GM21737 (cell line): ENCODE measurements at regions not wholly inside any gene's neighbourhood (a gene's known extent, or its start where the extent isn't known, plus 50 kb on each side); places are given as distances from the start of the nearest gene placed in this dataset.
"Not testable (repeated sequence)": the region's sequence is repeated elsewhere in the genome, so short reads cannot be mapped to it uniquely, and the experiment has no call there.

Source experiments
- ATAC-seq: cut with Tn5 transposase; IDR thresholded peaks from one replicate; pipeline ENCODE4 v1.9.1; 2021; ENCODE audit warnings: mild to moderate bottlenecking, moderate library complexity; ENCODE audit not compliant: unreplicated experiment

- no peak for ATAC-seq
Observed at GRCh38 chr13:99743094-99743493, 228.5 kb downstream of the ZIC5 start.

GRCh38 chr13:99741960-99742359, 229.6 kb downstream of the ZIC5 start:
- ATAC-seq, result no peak

- no peak for ATAC-seq
Observed at GRCh38 chr13:99740251-99740979, 231.2 kb downstream of the ZIC5 start.

DNA sequence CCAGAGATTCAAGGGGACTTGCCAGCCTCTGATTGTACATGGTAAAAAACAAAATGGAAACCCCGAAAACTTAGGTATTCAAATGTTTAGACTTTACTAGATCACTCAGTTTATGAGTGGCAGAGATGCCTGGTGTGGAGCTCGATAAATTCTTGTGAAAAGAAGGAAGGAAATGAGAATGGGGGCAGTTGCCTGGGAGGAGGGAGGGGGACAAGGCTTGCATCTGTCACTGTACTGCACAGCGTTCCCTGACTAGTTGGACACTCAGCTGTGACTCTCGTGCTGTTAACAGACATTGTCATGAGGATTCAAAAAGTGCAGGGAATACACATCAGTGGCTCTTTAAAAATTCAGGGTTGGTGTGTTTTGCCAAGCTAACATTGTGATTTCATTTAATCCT, 232.9 kb downstream of the ZIC5 start:
- no peak for ATAC-seq

- ATAC-seq, result no peak
Observed at GRCh38 chr13:99737481-99738245, 233.9 kb downstream of the ZIC5 start.

DNA sequence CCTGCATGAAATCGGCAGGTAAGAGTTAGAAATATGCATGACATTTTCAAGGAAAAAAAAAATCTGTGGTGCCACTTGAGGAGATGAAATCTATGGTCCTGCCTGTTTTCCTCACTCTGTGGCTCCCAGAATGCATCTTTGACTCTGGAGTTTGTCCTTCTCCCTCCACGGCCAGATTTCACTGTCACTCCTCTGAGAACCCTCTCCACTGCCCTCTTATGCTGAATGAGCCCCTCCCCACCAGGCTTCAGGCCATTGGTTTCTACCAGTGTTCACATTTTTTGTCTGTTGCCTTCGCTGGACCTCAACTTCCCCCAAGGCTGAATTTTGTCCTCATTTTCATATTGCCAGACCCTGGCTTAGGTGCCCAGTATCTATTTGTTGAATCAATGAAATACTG, 235.0 kb downstream of the ZIC5 start:
- ATAC-seq, result no peak

GRCh38 chr13:99734013-99734693, 232.9 kb downstream of the TM9SF2 start:
- no peak for ATAC-seq

DNA sequence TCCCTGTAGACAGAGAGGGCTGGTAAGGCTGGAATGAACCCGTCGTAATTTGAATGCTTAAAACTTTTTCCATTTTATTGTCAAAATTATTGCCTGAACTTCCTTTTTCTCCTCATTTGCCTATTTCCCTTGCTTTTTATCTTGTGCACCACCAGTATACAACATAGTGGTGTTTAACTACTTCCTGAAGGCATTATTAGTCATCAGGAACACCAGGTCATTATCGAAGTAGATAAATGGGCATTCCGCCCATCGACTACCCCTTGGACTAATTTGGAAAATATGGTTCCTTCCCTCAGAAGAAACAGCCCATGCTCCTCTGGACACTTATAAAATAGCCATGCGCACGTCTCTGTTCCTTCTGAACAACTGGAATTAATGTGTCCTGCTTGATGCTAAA, 232.1 kb downstream of the TM9SF2 start:
- ATAC-seq, result no peak

GRCh38 chr13:99731747-99732146, 230.5 kb downstream of the TM9SF2 start:
- no peak for ATAC-seq

- no peak for ATAC-seq
Observed at GRCh38 chr13:99730403-99730802, 229.1 kb downstream of the TM9SF2 start.

DNA sequence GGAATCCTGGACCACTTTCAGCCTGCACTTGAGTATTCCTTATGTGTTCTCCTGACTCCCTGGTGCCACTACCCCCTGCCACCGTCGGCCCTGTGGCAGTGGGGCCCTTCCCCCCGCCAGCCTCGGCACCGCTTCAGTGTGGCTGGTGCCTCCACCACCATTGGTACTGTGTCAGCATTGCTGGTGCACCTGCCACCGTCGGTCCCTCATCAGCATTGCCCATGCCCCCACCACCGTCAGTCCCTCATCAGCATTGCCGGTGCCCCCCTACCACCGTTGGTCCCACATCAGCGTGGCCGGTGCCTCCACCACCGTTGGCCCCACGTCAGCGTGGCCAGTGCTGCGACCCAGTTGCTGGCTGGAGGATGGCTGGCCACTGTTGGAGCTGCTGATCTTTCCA, 228.5 kb downstream of the TM9SF2 start:
- no peak for ATAC-seq

- ATAC-seq, result not testable (repeated sequence)
Observed at GRCh38 chr13:99727651-99728050, 226.4 kb downstream of the TM9SF2 start.

GRCh38 chr13:99726282-99726894, 225.1 kb downstream of the TM9SF2 start:
- ATAC-seq, result no peak

DNA sequence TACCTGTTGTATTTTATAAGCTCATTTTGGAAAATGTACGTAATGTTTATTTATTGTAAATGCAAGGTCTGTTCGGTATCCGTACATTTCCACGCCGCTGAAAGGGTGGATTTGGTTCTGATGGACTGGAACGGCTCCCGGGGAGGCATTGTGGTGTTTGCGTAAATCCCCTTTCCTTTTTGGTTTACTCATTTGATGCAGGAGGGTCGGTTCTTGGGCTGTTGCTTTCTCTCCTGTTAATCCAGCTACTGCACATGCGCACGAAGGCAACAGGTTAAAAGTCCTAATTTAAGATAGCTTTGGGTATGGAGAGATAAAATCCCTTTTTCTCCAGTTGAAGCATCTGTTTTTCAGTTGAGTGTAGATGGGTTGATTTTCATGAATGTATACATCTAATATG, 224.4 kb downstream of the TM9SF2 start:
- ATAC-seq, result no peak

DNA sequence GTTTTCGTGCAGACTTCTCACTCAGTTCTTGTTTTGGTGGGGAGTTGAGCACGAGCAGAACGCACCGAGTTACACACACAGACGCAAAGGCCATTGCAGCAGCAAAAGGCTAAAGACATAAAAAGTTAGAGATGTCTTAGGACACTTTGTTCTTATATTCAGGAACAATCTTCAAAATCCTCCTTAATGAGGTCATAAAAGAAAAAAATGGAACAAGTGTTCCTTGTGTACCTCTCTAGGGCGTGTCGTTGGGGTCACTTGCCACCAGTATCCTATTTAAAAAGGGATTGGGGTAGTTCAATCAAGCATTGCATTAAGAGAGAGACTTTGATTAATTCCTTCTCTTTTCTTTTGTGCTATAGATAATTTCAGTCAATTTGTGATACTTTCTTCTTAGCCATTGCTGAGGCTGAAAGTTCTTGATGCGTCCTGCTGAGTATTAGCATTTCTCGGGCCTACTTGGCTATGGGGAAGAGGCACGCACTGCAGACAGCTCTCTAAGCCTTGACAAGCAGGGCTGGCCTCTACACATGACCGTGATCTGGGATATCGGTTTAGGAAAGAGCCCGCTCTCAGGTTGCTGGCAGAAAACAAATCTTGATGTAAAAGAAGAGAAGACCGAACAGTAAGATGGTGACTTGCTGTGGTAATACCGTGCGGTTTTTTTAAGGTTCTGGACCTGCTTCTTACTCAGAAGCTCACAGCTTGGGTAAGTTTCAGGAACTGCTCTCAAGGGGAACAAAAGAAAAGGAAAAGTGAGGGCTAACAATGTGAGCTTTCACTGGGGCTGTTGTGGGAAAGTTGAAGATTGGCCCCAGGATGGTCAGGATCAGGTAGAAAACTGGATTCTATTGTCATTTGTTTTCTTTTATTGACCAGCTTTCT, 223.6 kb downstream of the TM9SF2 start:
- ATAC-seq, result no peak

- ATAC-seq, result no peak
Observed at GRCh38 chr13:99723878-99724277, 222.6 kb downstream of the TM9SF2 start.

GRCh38 chr13:99722931-99723330, 221.7 kb downstream of the TM9SF2 start:
- no peak for ATAC-seq

- no peak for ATAC-seq
Observed at GRCh38 chr13:99722338-99722818, 221.1 kb downstream of the TM9SF2 start.

- no peak for ATAC-seq
Observed at GRCh38 chr13:99721606-99722337, 220.5 kb downstream of the TM9SF2 start.
